Mesothelial cell of epicardium (in vitro differentiated cells): ENCODE measurements at regions not wholly inside any gene's neighbourhood (a gene's known extent, or its start where the extent isn't known, plus 50 kb on each side); places are given as distances from the start of the nearest gene placed in this dataset.
"Not testable (repeated sequence)": the region's sequence is repeated elsewhere in the genome, so short reads cannot be mapped to it uniquely, and the experiment has no call there.

Experiments used
- DNase-seq, 2 experiments: peaks; one replicate each; pipeline ENCODE4 v3.0.0; 2021; ENCODE audit warnings: low spot score in 2 of 2; ENCODE audit not compliant: unreplicated experiment in 2 of 2
- H3K27ac Mint-ChIP-seq: 2 replicates; pipeline ENCODE4 v1.8.0; 2021; ENCODE audit warnings: mixed read lengths
- H3K27me3 Mint-ChIP-seq: 2 replicates; pipeline ENCODE4 v1.8.0; 2021; ENCODE audit warnings: low read depth, mixed read lengths
- H3K36me3 Mint-ChIP-seq: 2 replicates; pipeline ENCODE4 v1.8.0; 2021; ENCODE audit warnings: mixed read lengths
- H3K4me1 Mint-ChIP-seq: 2 replicates; pipeline ENCODE4 v1.8.0; 2021; ENCODE audit warnings: mixed read lengths
- H3K4me3 Mint-ChIP-seq: 2 replicates; pipeline ENCODE4 v1.8.0; 2021; ENCODE audit warnings: mild to moderate bottlenecking, moderate library complexity, mixed read lengths
- H3K9me3 Mint-ChIP-seq: 2 replicates; pipeline ENCODE4 v1.8.0; 2021; ENCODE audit warnings: mixed read lengths
- CTCF ChIP-seq: fragments of 200-600 bp; sonication (generic); IDR thresholded peaks from one replicate; pipeline ENCODE4 v1.5.0; 2021; ENCODE audit warnings: antibody characterized with exemption; ENCODE audit not compliant: unreplicated experiment

GRCh38 chr18:11454040-11454439 lies 155.4 kb upstream of the SLC35G4 start:
- H3K27me3 Mint-ChIP-seq: no peaks in the 10 kb centered on the region

GRCh38 chr18:11444169-11444568 lies 165.2 kb upstream of the SLC35G4 start:
- H3K4me3 Mint-ChIP-seq, DNase-seq, H3K27ac Mint-ChIP-seq, H3K4me1 Mint-ChIP-seq, H3K36me3 Mint-ChIP-seq, H3K27me3 Mint-ChIP-seq: not testable (repeated sequence)
- peaks cover 32% of the 10 kb centered on the region for H3K9me3 Mint-ChIP-seq

More at GRCh38 chr18:11454040-11454439, 155.4 kb upstream of the SLC35G4 start:
- Mint-ChIP-seq H3K4me1 (no peaks in the 10 kb centered on the region), H3K9me3 (peaks cover 14% of the 10 kb centered on the region), H3K27ac (no peak overlapping the region), H3K36me3 (no peaks in the 10 kb centered on the region), H3K4me3 (no peak overlapping the region)
- no peak for DNase-seq
- TF ChIP-seq CTCF: no peak

- H3K4me1 Mint-ChIP-seq: no peaks in the 10 kb centered on the region
- H3K36me3 Mint-ChIP-seq: no peaks in the 10 kb centered on the region
- DNase-seq: no peak
- H3K27me3 Mint-ChIP-seq: peaks cover 21% of the 10 kb centered on the region
- no peak for TF ChIP-seq CTCF
- H3K27ac Mint-ChIP-seq: no peak overlapping the region
- no peak overlapping the region for H3K4me3 Mint-ChIP-seq
- peaks cover 37% of the 10 kb centered on the region for H3K9me3 Mint-ChIP-seq
Observed at GRCh38 chr18:11437046-11437445, 172.3 kb upstream of the SLC35G4 start.

- TF ChIP-seq CTCF: no peak
- Mint-ChIP-seq H3K36me3 (no peaks in the 10 kb centered on the region), H3K9me3 (peaks cover 32% of the 10 kb centered on the region), H3K27me3 (peaks cover 18% of the 10 kb centered on the region), H3K4me1 (no peaks in the 10 kb centered on the region), H3K4me3 (no peak overlapping the region), H3K27ac (no peak overlapping the region)
- DNase-seq: no peak
Observed at GRCh38 chr18:11432360-11432811, 177.0 kb upstream of the SLC35G4 start.

GRCh38 chr18:11429876-11430275 lies 179.5 kb upstream of the SLC35G4 start:
- no peaks in the 10 kb centered on the region for H3K4me1 Mint-ChIP-seq
- no peak overlapping the region for H3K4me3 Mint-ChIP-seq
- H3K9me3 Mint-ChIP-seq: peaks cover 20% of the 10 kb centered on the region
- peaks cover 9% of the 10 kb centered on the region for H3K27me3 Mint-ChIP-seq
- DNase-seq: no peak
- no peak overlapping the region for H3K27ac Mint-ChIP-seq
- TF ChIP-seq CTCF: no peak
- no peaks in the 10 kb centered on the region for H3K36me3 Mint-ChIP-seq

GRCh38 chr18:11425211-11425610 lies 184.2 kb upstream of the SLC35G4 start:
- no peak overlapping the region for H3K27ac Mint-ChIP-seq
- DNase-seq: no peak
- H3K27me3 Mint-ChIP-seq: no peaks in the 10 kb centered on the region
- TF ChIP-seq CTCF: no peak
- H3K4me1 Mint-ChIP-seq: no peaks in the 10 kb centered on the region
- peaks cover 9% of the 10 kb centered on the region for H3K9me3 Mint-ChIP-seq
- H3K36me3 Mint-ChIP-seq: no peaks in the 10 kb centered on the region
- H3K4me3 Mint-ChIP-seq: no peak overlapping the region
